H1 (cell line): ENCODE measurements at regions not wholly inside any gene's neighbourhood (a gene's known extent, or its start where the extent isn't known, plus 50 kb on each side); places are given as distances from the start of the nearest gene placed in this dataset.

ENCODE experiments used
- CTCF ChIA-PET: fragments of 300-600 bp; sonication (Branson Sonifier 250); formaldehyde crosslinking; loops from one replicate; lab custom pipeline; 2021; ENCODE audit not compliant: partially characterized antibody; lab: Charles Lee
- POLR2A ChIA-PET: fragments of 300-600 bp; sonication (Branson Sonifier 250); formaldehyde crosslinking; loops from one replicate; lab custom pipeline; 2021; ENCODE audit warnings: inconsistent platforms; ENCODE audit not compliant: partially characterized antibody; lab: Charles Lee
- DNase-seq, 2 experiments: peaks; one replicate each; pipeline versions ENCODE4 v3.0.0 to v3.0.0-alpha.2; 2010 to 2022; ENCODE audit warnings: low spot score in 2 of 2, low read depth in 1 of 2, mixed read lengths in 1 of 2
- FAIRE-seq: peaks from 2 replicates; lab custom pipeline; 2011; peaks lifted over from hg19 to GRCh38; lab: Jason Lieb, UNC
- H2AFZ ChIP-seq: 2 replicates; pipeline ENCODE4 v1.8.1; 2012; ENCODE audit warnings: low read length, inconsistent platforms
- H2AK5ac ChIP-seq: 2 replicates; pipeline ENCODE4 v1.6.1; 2013; ENCODE audit warnings: low read depth, low read length
- H2BK120ac ChIP-seq: replicated peaks from 2 replicates; pipeline ENCODE3; 2013; ENCODE audit warnings: low read depth, low read length, inconsistent platforms
- H2BK12ac ChIP-seq: 2 replicates; pipeline ENCODE4 v1.6.1; 2013; ENCODE audit warnings: low read depth, low read length
- H2BK15ac ChIP-seq: 2 replicates; pipeline ENCODE4 v1.6.1; 2013; ENCODE audit warnings: low read length
- H2BK20ac ChIP-seq: 2 replicates; pipeline ENCODE4 v1.6.1; 2013; ENCODE audit warnings: low read length
- H2BK5ac ChIP-seq: 2 replicates; pipeline ENCODE4 v1.6.1; 2013; ENCODE audit warnings: low read depth, low read length
- H3K14ac ChIP-seq: 2 replicates; pipeline ENCODE4 v1.6.1; 2013; ENCODE audit warnings: inconsistent platforms; ENCODE audit not compliant: insufficient read length
- H3K18ac ChIP-seq: 2 replicates; pipeline ENCODE4 v1.6.1; 2013; ENCODE audit warnings: low read length; ENCODE audit errors: extremely low read depth
- H3K23ac ChIP-seq: 2 replicates; pipeline ENCODE4 v1.6.1; 2013; ENCODE audit warnings: inconsistent platforms; ENCODE audit not compliant: insufficient read length
- H3K23me2 ChIP-seq: 2 replicates; pipeline ENCODE4 v1.6.1; 2013; ENCODE audit warnings: low read depth, low read length
- H3K27ac ChIP-seq: 2 replicates; pipeline ENCODE4 v1.6.1; 2011; ENCODE audit warnings: low read depth, low read length, inconsistent platforms
- H3K27me3 ChIP-seq, 4 experiments: replicated peaks in 1 of 4; 1 replicate in 1 of 4; 2 replicates in 3 of 4; pipeline versions ENCODE4 v1.6.1 to v1.8.1; 2011 to 2013; ENCODE audit warnings: low read length in 3 of 4, mild to moderate bottlenecking in 3 of 4, inconsistent platforms in 2 of 4, mixed read lengths in 2 of 4, moderate library complexity in 1 of 4; ENCODE audit not compliant: control insufficient read depth in 3 of 4, insufficient read depth in 3 of 4; ENCODE audit errors: extremely low read depth in 1 of 4
- H3K36me3 ChIP-seq, 4 experiments: 2 replicates each; pipeline versions ENCODE4 v1.6.1 to v1.8.1; 2011 to 2013; ENCODE audit warnings: mild to moderate bottlenecking in 4 of 4, low read length in 3 of 4, moderate library complexity in 2 of 4, control low read depth in 1 of 4, inconsistent platforms in 1 of 4; ENCODE audit not compliant: insufficient read depth in 4 of 4, control insufficient read depth in 2 of 4
- H3K4ac ChIP-seq: replicated peaks from 2 replicates; pipeline ENCODE3; 2013; ENCODE audit warnings: low read length, low read depth, mixed read lengths, inconsistent platforms; ENCODE audit not compliant: insufficient read length
- H3K4me1 ChIP-seq, 4 experiments: replicated peaks in 1 of 4; 1 replicate in 1 of 4; 2 replicates in 3 of 4; pipeline versions ENCODE4 v1.6.1 to v1.8.1; 2011 to 2013; ENCODE audit warnings: low read length in 3 of 4, inconsistent platforms in 2 of 4, mixed read lengths in 1 of 4; ENCODE audit not compliant: insufficient read depth in 4 of 4, control insufficient read depth in 3 of 4
- H3K4me2 ChIP-seq, 2 experiments: 2 replicates each; pipeline versions ENCODE4 v1.6.1 to v1.8.1; 2011 to 2013; ENCODE audit warnings: low read depth in 2 of 2, low read length in 2 of 2, control low read depth in 1 of 2, inconsistent platforms in 1 of 2, mild to moderate bottlenecking in 1 of 2; ENCODE audit not compliant: insufficient read depth in 1 of 2
- H3K4me3 ChIP-seq, 4 experiments: fragments of 200-600, 300-600 bp in 1 of 4; sonication (generic), shearing (Covaris generic), sonication (Bioruptor Twin) in 1 of 4; 2 replicates each; pipeline versions ENCODE4 v1.5.1 to v1.8.1; 2011 to 2016; ENCODE audit warnings: low read length in 4 of 4, low read depth in 3 of 4, control low read depth in 2 of 4, inconsistent platforms in 2 of 4, mild to moderate bottlenecking in 2 of 4, mixed read lengths in 1 of 4, moderate library complexity in 1 of 4; ENCODE audit not compliant: insufficient read depth in 2 of 4; ENCODE audit errors: extremely low read depth in 1 of 4
- H3K56ac ChIP-seq: replicated peaks from 2 replicates; pipeline ENCODE3; 2013; ENCODE audit warnings: low read depth, mild to moderate bottlenecking, mixed read lengths, low read length, inconsistent platforms; ENCODE audit not compliant: insufficient read length
- H3K79me1 ChIP-seq: 2 replicates; pipeline ENCODE4 v1.6.1; 2013; ENCODE audit warnings: low read depth, low read length, control low read depth
- H3K79me2 ChIP-seq, 2 experiments: 2 replicates each; pipeline versions ENCODE4 v1.6.1 to v1.8.1; 2012 to 2013; ENCODE audit warnings: low read length in 2 of 2, mild to moderate bottlenecking in 2 of 2, inconsistent platforms in 1 of 2; ENCODE audit not compliant: insufficient read depth in 2 of 2, control insufficient read depth in 1 of 2
- H3K9ac ChIP-seq, 4 experiments: replicated peaks in 1 of 4; 1 replicate in 1 of 4; 2 replicates in 3 of 4; pipeline versions ENCODE4 v1.6.1 to v1.8.1; 2011 to 2013; ENCODE audit warnings: low read depth in 3 of 4, low read length in 3 of 4, control low read depth in 2 of 4, mild to moderate bottlenecking in 2 of 4, moderate library complexity in 2 of 4, inconsistent platforms in 1 of 4; ENCODE audit errors: extremely low read depth in 1 of 4
- H3K9me3 ChIP-seq, 2 experiments: 2 replicates each; pipeline versions ENCODE4 v1.6.1 to v1.8.1; 2012 to 2013; ENCODE audit warnings: mild to moderate bottlenecking in 2 of 2, moderate library complexity in 2 of 2, control low read depth in 1 of 2, inconsistent platforms in 1 of 2, low read depth in 1 of 2, low read length in 1 of 2, mixed read lengths in 1 of 2; ENCODE audit not compliant: insufficient read depth in 2 of 2
- H4K20me1 ChIP-seq, 2 experiments: replicated peaks in 1 of 2; 2 replicates each; pipeline versions ENCODE3 to v1.8.1; 2011 to 2013; ENCODE audit warnings: inconsistent platforms in 2 of 2, low read length in 2 of 2, mild to moderate bottlenecking in 1 of 2; ENCODE audit not compliant: insufficient read depth in 2 of 2, control insufficient read depth in 1 of 2
- H4K5ac ChIP-seq: 2 replicates; pipeline ENCODE4 v1.6.1; 2013; ENCODE audit warnings: low read length, low read depth, mixed read lengths, inconsistent platforms; ENCODE audit not compliant: insufficient read length
- H4K8ac ChIP-seq: 2 replicates; pipeline ENCODE4 v1.8.0; 2013; ENCODE audit warnings: mild to moderate bottlenecking, moderate library complexity, low read length, inconsistent platforms; ENCODE audit not compliant: insufficient read depth; ENCODE audit errors: extremely low read depth
- H4K91ac ChIP-seq: replicated peaks from 2 replicates; pipeline ENCODE3; 2013; ENCODE audit warnings: low read length, mixed read lengths, inconsistent platforms; ENCODE audit not compliant: insufficient read length
- BCL11A ChIP-seq, 2 experiments: IDR thresholded peaks; one replicate each; pipeline ENCODE4 v1.6.1; 2011; ENCODE audit warnings: low read depth in 2 of 2, low read length in 2 of 2, mild to moderate bottlenecking in 2 of 2
- CBX8 ChIP-seq: fragments of 300-800, 300-1000 bp; sonication (generic); IDR thresholded peaks from 2 replicates; pipeline ENCODE4 v1.7.1; 2016; ENCODE audit warnings: low read depth, low read length, borderline replicate concordance
- CHD1 ChIP-seq: IDR thresholded peaks from 2 replicates; pipeline ENCODE4 v1.6.1; 2012; ENCODE audit warnings: low read depth, low read length, improper control_type of control experiment
- CREB1 ChIP-seq: IDR thresholded peaks from 2 replicates; pipeline ENCODE4 v1.6.1; 2012; ENCODE audit warnings: inconsistent platforms
- EZH2 ChIP-seq: fragments of 200-600 bp; sonication (generic); IDR thresholded peaks from 2 replicates; pipeline ENCODE4 v1.7.1; 2012; ENCODE audit warnings: low read depth, mild to moderate bottlenecking, moderate library complexity, low read length, inconsistent platforms; ENCODE audit not compliant: severe bottlenecking
- JUND ChIP-seq: IDR thresholded peaks from 2 replicates; pipeline ENCODE4 v1.6.1; 2011; ENCODE audit warnings: mild to moderate bottlenecking, improper control_type of control experiment, low read length
- KDM4A ChIP-seq: IDR thresholded peaks from one replicate; pipeline ENCODE4 v1.7.1; 2012; ENCODE audit warnings: low read depth, mild to moderate bottlenecking, moderate library complexity, low read length, inconsistent platforms; ENCODE audit not compliant: severe bottlenecking
- POU5F1 ChIP-seq: IDR thresholded peaks from 2 replicates; pipeline ENCODE4 v1.6.1; 2011; ENCODE audit warnings: low read depth, mild to moderate bottlenecking, low read length, moderate library complexity
- RFX5 ChIP-seq: IDR thresholded peaks from 2 replicates; pipeline ENCODE4 v1.6.1; 2011; ENCODE audit warnings: low read depth, low read length, improper control_type of control experiment, borderline replicate concordance
- RNF2 ChIP-seq: fragments of 200-900, 300-1000 bp; sonication (generic); IDR thresholded peaks from 2 replicates; pipeline ENCODE4 v1.7.1; 2016; ENCODE audit warnings: borderline replicate concordance, low read depth, mild to moderate bottlenecking, antibody characterized with exemption, low read length; ENCODE audit not compliant: poor library complexity, severe bottlenecking; ENCODE audit errors: missing control alignments
- RXRA ChIP-seq: IDR thresholded peaks from 2 replicates; pipeline ENCODE4 v1.6.1; 2011; ENCODE audit warnings: low read depth, mild to moderate bottlenecking, low read length, moderate library complexity; ENCODE audit not compliant: insufficient read depth
- SIX5 ChIP-seq: IDR thresholded peaks from 2 replicates; pipeline ENCODE4 v1.6.1; 2011; ENCODE audit warnings: mild to moderate bottlenecking, low read depth, low read length
- TAF7 ChIP-seq: optimal IDR thresholded peaks from 2 replicates; pipeline ENCODE3; 2011; ENCODE audit warnings: low read depth, mild to moderate bottlenecking, inconsistent platforms, low read length, moderate library complexity, borderline replicate concordance
- TCF12 ChIP-seq: IDR thresholded peaks from 2 replicates; pipeline ENCODE4 v1.6.1; 2011; ENCODE audit warnings: low read depth, mild to moderate bottlenecking, low read length
- TF ChIP-seq, protein P1 (sequence below): IDR thresholded peaks from 2 replicates; pipeline ENCODE4 v1.6.1; 2012; ENCODE audit warnings: inconsistent platforms
- TF ChIP-seq, protein P2 (sequence below): IDR thresholded peaks from 2 replicates; pipeline ENCODE4 v1.6.1; 2012; ENCODE audit warnings: inconsistent platforms

DNA sequence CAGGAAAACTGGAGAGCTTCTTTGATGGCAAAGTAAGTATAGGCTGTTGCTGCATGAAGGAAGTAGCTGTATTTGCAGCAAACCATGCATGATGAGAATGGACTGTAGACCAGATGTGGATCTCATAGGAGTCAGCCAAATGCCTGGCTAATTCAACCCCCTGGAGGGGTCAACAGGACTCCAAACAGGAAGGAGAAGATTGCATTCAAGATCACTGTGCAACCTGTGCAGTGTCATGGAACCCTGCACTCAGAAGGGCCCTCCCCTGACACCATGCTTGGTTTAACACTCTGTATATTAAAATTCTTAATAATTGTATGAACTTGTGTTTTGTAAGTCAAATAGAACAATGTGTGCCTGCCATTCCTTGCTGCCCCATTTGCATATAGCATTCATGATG is 225.1 kb upstream of the FSCB start:
- Histone ChIP-seq H3K4ac (no peak overlapping the region), H2AFZ (no peak overlapping the region), H2BK20ac (no peak overlapping the region), H3K14ac (no peak overlapping the region), H4K20me1 (no peaks in the 10 kb centered on the region), H2BK12ac (no peak overlapping the region), H3K79me2 (no peaks in the 10 kb centered on the region), H3K23ac (no peak overlapping the region), H4K91ac (no peak overlapping the region), H4K8ac (no peak overlapping the region), H3K9me3 (no peaks in the 10 kb centered on the region), H3K79me1 (no peaks in the 10 kb centered on the region), H3K4me2 (no peak overlapping the region), H3K4me1 (no peaks in the 10 kb centered on the region), H3K27ac (no peak overlapping the region), H3K4me3 (no peak overlapping the region), H3K27me3 (no peaks in the 10 kb centered on the region), H2BK15ac (no peak overlapping the region), H2BK120ac (no peak overlapping the region), H3K23me2 (no peaks in the 10 kb centered on the region), H3K56ac (no peak overlapping the region), H4K5ac (no peak overlapping the region), H3K9ac (no peak overlapping the region), H3K18ac (no peak overlapping the region), H2BK5ac (no peak overlapping the region), H2AK5ac (no peak overlapping the region), H3K36me3 (no peaks in the 10 kb centered on the region)
- no peak for DNase-seq
- ChIA-PET CTCF (no interaction called here), POLR2A (no interaction called here)
- TF ChIP-seq BCL11A (IDR thresholded peaks at IDR 0.05; ENCODE audit: low read depth in 2 of 2, low read length in 2 of 2) (no peak), EZH2 (no peak), KDM4A (no peak), CBX8 (no peak), RNF2 (no peak), JUND (no peak), SIX5 (no peak), CHD1 (no peak), TCF12 (no peak), RXRA (no peak), CREB1 (no peak), POU5F1 (no peak), TAF7 (no peak), RFX5 (no peak)
- TF ChIP-seq, protein P1, sequence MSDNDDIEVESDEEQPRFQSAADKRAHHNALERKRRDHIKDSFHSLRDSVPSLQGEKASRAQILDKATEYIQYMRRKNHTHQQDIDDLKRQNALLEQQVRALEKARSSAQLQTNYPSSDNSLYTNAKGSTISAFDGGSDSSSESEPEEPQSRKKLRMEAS = no peak
- TF ChIP-seq, protein P2, sequence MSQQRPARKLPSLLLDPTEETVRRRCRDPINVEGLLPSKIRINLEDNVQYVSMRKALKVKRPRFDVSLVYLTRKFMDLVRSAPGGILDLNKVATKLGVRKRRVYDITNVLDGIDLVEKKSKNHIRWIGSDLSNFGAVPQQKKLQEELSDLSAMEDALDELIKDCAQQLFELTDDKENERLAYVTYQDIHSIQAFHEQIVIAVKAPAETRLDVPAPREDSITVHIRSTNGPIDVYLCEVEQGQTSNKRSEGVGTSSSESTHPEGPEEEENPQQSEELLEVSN = no peak
- FAIRE-seq = no peak
